Liver (tissue), 8 donors: ENCODE measurements at regions not wholly inside any gene's neighbourhood (a gene's known extent, or its start where the extent isn't known, plus 50 kb on each side); places are given as distances from the start of the nearest gene placed in this dataset.

ENCODE experiments used
- DNase-seq: peaks from one replicate; pipeline ENCODE4 v3.0.0-alpha.2; 2017; ENCODE audit warnings: low spot score
- H3K27ac ChIP-seq, 2 donors: one replicate each; pipeline ENCODE4 v1.7.0; 2013; ENCODE audit warnings: inconsistent platforms in 2 of 2, low read length in 2 of 2, control low read depth in 1 of 2, low read depth in 1 of 2, mild to moderate bottlenecking in 1 of 2
- H3K27me3 ChIP-seq, 4 donors: one replicate each; pipeline versions ENCODE4 v1.6.1 to v1.7.0; 2013; ENCODE audit warnings: low read length in 3 of 4, inconsistent platforms in 1 of 4, mild to moderate bottlenecking in 1 of 4, moderate library complexity in 1 of 4; ENCODE audit not compliant: control insufficient read depth in 4 of 4, insufficient read depth in 4 of 4
- H3K36me3 ChIP-seq, 4 donors: one replicate each; pipeline versions ENCODE4 v1.6.1 to v1.7.0; 2013; ENCODE audit warnings: low read length in 3 of 4, mild to moderate bottlenecking in 3 of 4, low read depth in 1 of 4, moderate library complexity in 1 of 4; ENCODE audit not compliant: control insufficient read depth in 4 of 4, insufficient read depth in 3 of 4
- H3K4me1 ChIP-seq, 4 donors: one replicate each; pipeline versions ENCODE4 v1.6.1 to v1.7.0; 2013; ENCODE audit warnings: low read length in 3 of 4, mild to moderate bottlenecking in 3 of 4, moderate library complexity in 1 of 4; ENCODE audit not compliant: control insufficient read depth in 4 of 4, insufficient read depth in 4 of 4
- H3K4me3 ChIP-seq, 3 donors: one replicate each; pipeline versions ENCODE4 v1.6.1 to v1.7.0; 2013; ENCODE audit warnings: low read length in 3 of 3, control low read depth in 1 of 3, low read depth in 1 of 3, mild to moderate bottlenecking in 1 of 3
- H3K9ac ChIP-seq, 2 donors: one replicate each; pipeline ENCODE4 v1.7.0; 2013; ENCODE audit warnings: low read length in 2 of 2, mild to moderate bottlenecking in 2 of 2, moderate library complexity in 2 of 2, control low read depth in 1 of 2, low read depth in 1 of 2
- H3K9me3 ChIP-seq, 4 donors: one replicate each; pipeline versions ENCODE4 v1.6.1 to v1.7.0; 2013; ENCODE audit warnings: low read length in 3 of 4; ENCODE audit not compliant: control insufficient read depth in 4 of 4
- ATF3 ChIP-seq: IDR thresholded peaks from 2 replicates; pipeline ENCODE4 v1.6.1; 2016; ENCODE audit warnings: antibody characterized with exemption
- CTCF ChIP-seq: fragments of 150-350 bp; IDR thresholded peaks from 2 replicates; pipeline ENCODE4 v1.5.1; 2017; ENCODE audit warnings: improper control_type of control experiment, low read depth, low read length; ENCODE audit not compliant: missing input control
- EGR1 ChIP-seq, 2 donors: IDR thresholded peaks; 2 replicates each; pipeline ENCODE4 v1.6.1; 2016 to 2018; ENCODE audit warnings: antibody characterized with exemption in 2 of 2, low read depth in 2 of 2
- FOXA1 ChIP-seq: IDR thresholded peaks from 2 replicates; pipeline ENCODE4 v1.6.1; 2016; ENCODE audit warnings: antibody characterized with exemption
- FOXA2 ChIP-seq: IDR thresholded peaks from 2 replicates; pipeline ENCODE4 v1.6.1; 2016; ENCODE audit warnings: antibody characterized with exemption
- GABPA ChIP-seq, 2 donors: IDR thresholded peaks in 1 of 2; conservative IDR thresholded peaks in 1 of 2; 2 replicates each; pipeline ENCODE4 v1.6.1; 2016; ENCODE audit warnings: antibody characterized with exemption in 2 of 2, mild to moderate bottlenecking in 1 of 2, moderate library complexity in 1 of 2
- HNF4A ChIP-seq, 2 donors: conservative IDR thresholded peaks; 2 replicates each; pipeline ENCODE4 v1.6.1; 2016; ENCODE audit warnings: antibody characterized with exemption in 2 of 2, mild to moderate bottlenecking in 2 of 2
- HNF4G ChIP-seq: IDR thresholded peaks from 2 replicates; pipeline ENCODE4 v1.6.1; 2016; ENCODE audit warnings: antibody characterized with exemption
- JUND ChIP-seq, 2 donors: IDR thresholded peaks; 2 replicates each; pipeline ENCODE4 v1.6.1; 2016; ENCODE audit warnings: antibody characterized with exemption in 2 of 2
- MAX ChIP-seq: IDR thresholded peaks from 2 replicates; pipeline ENCODE4 v1.6.1; 2016; ENCODE audit warnings: antibody characterized with exemption
- NR2F2 ChIP-seq: IDR thresholded peaks from 2 replicates; pipeline ENCODE4 v1.6.1; 2016; ENCODE audit warnings: antibody characterized with exemption
- RAD21 ChIP-seq, 2 donors: IDR thresholded peaks; 2 replicates each; pipeline ENCODE4 v1.6.1; 2016; ENCODE audit warnings: antibody characterized with exemption in 2 of 2, mild to moderate bottlenecking in 2 of 2
- RXRA ChIP-seq, 2 donors: IDR thresholded peaks; 2 replicates each; pipeline ENCODE4 v1.6.1; 2017 to 2018; ENCODE audit warnings: antibody characterized with exemption in 2 of 2, mild to moderate bottlenecking in 1 of 2
- SP1 ChIP-seq: IDR thresholded peaks from 2 replicates; pipeline ENCODE4 v1.6.1; 2018; ENCODE audit warnings: antibody characterized with exemption, mild to moderate bottlenecking
- TAF1 ChIP-seq: conservative IDR thresholded peaks from 2 replicates; pipeline ENCODE4 v1.6.1; 2016; ENCODE audit warnings: antibody characterized with exemption, mild to moderate bottlenecking
- YY1 ChIP-seq: IDR thresholded peaks from 2 replicates; pipeline ENCODE4 v1.6.1; 2016; ENCODE audit warnings: antibody characterized with exemption, mild to moderate bottlenecking
- WGBS: extraction: QIAGEN DNeasy Blood & Tissue Kit; methylation state at CpG from one replicate; pipeline ENCODE4 v1.1.7; 2013; 5-methylcytosine and 5-hydroxymethylcytosine counted together
- TF ChIP-seq, protein P1 (sequence below): IDR thresholded peaks from 2 replicates; pipeline ENCODE4 v1.6.1; 2016; ENCODE audit warnings: antibody characterized with exemption
- TF ChIP-seq, protein P2 (sequence below): IDR thresholded peaks from 2 replicates; pipeline ENCODE4 v1.6.1; 2016; ENCODE audit warnings: antibody characterized with exemption, mild to moderate bottlenecking
- donor health status: healthy.
- donor health status: healthy.
- donor health status: healthy.
- donor health status: healthy.
- donor health status: healthy.

DNA sequence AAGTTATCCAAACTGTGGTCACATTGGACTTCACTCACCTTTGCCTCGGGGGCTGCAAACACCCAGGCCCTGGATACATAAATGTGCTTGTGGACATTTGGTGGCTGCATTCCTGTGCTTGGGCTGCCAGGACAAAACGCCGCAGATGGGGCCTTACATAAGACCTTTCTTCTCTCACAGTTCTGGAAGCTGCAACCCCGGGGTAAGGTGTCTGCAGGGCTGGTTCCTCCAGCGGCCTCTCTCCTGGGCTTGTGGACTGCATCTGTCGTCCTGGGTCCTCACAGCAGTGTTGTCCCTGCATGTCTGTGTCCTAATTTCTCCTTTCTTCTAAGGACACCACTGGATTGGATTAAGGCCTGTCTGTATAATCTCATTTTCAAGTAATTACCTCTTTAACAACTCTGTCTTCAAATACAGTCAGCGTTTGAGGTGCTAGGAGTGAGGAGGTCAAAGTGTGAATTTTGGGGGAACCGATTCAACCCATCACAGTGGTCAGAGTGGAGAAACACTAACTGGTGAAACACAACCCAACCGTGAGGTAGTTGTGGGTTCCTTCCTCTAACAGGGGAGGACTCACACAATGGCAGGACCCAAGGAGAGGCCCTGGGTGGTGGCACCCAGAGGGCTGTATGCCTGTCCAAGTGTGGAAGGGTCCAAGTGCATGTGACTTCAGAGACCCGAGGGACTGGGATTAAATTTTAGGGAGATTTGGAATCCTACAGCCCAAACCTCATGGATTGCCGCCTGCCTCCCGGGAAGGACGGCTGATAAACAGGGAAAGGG lies 415.6 kb downstream of the IRX2 start:
- Histone ChIP-seq H3K27me3 (no peaks in the 10 kb centered on the region), H3K36me3 (no peaks in the 10 kb centered on the region), H3K4me3 (no peak overlapping the region), H3K27ac (no peak overlapping the region), H3K9ac (no peak overlapping the region), H3K9me3 (peaks cover 0 to 3% (median 1%) of the 10 kb centered on the region in 4 donors), H3K4me1 (no peaks in the 10 kb centered on the region)
- 78% methylated on average over 13 of the region's 13 CpGs for WGBS
- no peak for TF ChIP-seq CTCF
- TF ChIP-seq GABPA (IDR thresholded peaks at IDR 0.05 in 1 of 2, conservative IDR thresholded peaks at IDR 0.05 in 1 of 2): no peak
- no peak for TF ChIP-seq YY1
- no peak for TF ChIP-seq ATF3
- TF ChIP-seq RXRA (IDR thresholded peaks at IDR 0.05): no peak
- no peak for TF ChIP-seq HNF4A (conservative IDR thresholded peaks at IDR 0.05)
- no peak for TF ChIP-seq FOXA2
- no peak for TF ChIP-seq TAF1
- TF ChIP-seq, protein P1, sequence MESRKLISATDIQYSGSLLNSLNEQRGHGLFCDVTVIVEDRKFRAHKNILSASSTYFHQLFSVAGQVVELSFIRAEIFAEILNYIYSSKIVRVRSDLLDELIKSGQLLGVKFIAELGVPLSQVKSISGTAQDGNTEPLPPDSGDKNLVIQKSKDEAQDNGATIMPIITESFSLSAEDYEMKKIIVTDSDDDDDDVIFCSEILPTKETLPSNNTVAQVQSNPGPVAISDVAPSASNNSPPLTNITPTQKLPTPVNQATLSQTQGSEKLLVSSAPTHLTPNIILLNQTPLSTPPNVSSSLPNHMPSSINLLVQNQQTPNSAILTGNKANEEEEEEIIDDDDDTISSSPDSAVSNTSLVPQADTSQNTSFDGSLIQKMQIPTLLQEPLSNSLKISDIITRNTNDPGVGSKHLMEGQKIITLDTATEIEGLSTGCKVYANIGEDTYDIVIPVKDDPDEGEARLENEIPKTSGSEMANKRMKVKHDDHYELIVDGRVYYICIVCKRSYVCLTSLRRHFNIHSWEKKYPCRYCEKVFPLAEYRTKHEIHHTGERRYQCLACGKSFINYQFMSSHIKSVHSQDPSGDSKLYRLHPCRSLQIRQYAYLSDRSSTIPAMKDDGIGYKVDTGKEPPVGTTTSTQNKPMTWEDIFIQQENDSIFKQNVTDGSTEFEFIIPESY: no peak
- no peak for TF ChIP-seq NR2F2
- no peak for TF ChIP-seq RAD21 (IDR thresholded peaks at IDR 0.05)
- no peak for TF ChIP-seq EGR1 (IDR thresholded peaks at IDR 0.05; ENCODE audit: low read depth in 2 of 2)
- no peak for TF ChIP-seq HNF4G
- TF ChIP-seq, protein P2, sequence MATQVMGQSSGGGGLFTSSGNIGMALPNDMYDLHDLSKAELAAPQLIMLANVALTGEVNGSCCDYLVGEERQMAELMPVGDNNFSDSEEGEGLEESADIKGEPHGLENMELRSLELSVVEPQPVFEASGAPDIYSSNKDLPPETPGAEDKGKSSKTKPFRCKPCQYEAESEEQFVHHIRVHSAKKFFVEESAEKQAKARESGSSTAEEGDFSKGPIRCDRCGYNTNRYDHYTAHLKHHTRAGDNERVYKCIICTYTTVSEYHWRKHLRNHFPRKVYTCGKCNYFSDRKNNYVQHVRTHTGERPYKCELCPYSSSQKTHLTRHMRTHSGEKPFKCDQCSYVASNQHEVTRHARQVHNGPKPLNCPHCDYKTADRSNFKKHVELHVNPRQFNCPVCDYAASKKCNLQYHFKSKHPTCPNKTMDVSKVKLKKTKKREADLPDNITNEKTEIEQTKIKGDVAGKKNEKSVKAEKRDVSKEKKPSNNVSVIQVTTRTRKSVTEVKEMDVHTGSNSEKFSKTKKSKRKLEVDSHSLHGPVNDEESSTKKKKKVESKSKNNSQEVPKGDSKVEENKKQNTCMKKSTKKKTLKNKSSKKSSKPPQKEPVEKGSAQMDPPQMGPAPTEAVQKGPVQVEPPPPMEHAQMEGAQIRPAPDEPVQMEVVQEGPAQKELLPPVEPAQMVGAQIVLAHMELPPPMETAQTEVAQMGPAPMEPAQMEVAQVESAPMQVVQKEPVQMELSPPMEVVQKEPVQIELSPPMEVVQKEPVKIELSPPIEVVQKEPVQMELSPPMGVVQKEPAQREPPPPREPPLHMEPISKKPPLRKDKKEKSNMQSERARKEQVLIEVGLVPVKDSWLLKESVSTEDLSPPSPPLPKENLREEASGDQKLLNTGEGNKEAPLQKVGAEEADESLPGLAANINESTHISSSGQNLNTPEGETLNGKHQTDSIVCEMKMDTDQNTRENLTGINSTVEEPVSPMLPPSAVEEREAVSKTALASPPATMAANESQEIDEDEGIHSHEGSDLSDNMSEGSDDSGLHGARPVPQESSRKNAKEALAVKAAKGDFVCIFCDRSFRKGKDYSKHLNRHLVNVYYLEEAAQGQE: no peak
- no peak for TF ChIP-seq FOXA1
- no peak for TF ChIP-seq MAX
- TF ChIP-seq JUND (IDR thresholded peaks at IDR 0.05): no peak
- no peak for TF ChIP-seq SP1
- DNase-seq: no peak
